Activated T-cell treated with anti-CD3 and anti-CD28 coated beads for 1 hour (primary cell): ENCODE measurements at regions not wholly inside any gene's neighbourhood (a gene's known extent, or its start where the extent isn't known, plus 50 kb on each side); places are given as distances from the start of the nearest gene placed in this dataset.
"Not testable (repeated sequence)": the region's sequence is repeated elsewhere in the genome, so short reads cannot be mapped to it uniquely, and the experiment has no call there.

Source experiments
- DNase-seq: peaks from one replicate; pipeline ENCODE4 v3.0.0-alpha.2; 2020; ENCODE audit warnings: low read depth

- DNase-seq: no peak
These were observed 272.5 kb upstream of the CELF4 start for GRCh38 chr18:37838083-37838482.

GRCh38 chr18:37836071-37836970 is 270.7 kb upstream of the CELF4 start:
- no peak for DNase-seq

DNA sequence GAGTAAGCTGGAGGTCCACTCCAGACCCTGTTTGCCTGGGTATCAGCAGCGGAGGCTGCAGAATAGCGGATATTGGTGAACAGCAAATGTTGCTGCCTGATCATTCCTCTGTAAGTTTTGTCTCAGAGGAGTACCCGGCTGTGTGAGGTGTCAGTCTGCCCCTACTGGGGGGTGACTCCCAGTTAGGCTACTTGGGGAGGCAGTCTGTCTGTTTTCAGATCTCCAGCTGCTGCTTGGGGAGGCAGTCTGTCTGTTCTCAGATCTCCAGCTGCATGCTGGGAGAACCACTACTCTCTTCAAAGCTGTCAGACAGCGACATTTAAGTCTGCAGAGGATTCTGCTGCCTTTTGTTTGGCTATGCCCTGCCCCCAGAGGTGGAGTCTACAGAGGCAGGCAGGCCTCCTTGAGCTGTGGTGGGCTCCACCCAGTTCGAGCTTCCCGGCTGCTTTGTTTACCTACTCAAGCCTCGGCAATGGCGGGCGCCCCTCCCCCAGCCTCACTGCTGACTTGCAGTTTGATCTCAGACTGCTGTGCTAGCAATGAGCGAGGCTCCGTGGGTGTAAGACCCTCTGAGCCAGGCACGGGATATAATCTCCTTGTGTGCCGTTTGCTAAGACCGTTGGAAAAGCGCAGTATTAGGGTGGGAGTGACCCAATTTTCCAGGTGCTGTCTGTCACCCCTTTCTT is 266.6 kb upstream of the CELF4 start:
- DNase-seq: not testable (repeated sequence)

GRCh38 chr18:37812961-37813360 is 247.4 kb upstream of the CELF4 start:
- DNase-seq: no peak

- DNase-seq: no peak
These were observed 240.3 kb upstream of the CELF4 start for GRCh38 chr18:37805773-37806404.

DNA sequence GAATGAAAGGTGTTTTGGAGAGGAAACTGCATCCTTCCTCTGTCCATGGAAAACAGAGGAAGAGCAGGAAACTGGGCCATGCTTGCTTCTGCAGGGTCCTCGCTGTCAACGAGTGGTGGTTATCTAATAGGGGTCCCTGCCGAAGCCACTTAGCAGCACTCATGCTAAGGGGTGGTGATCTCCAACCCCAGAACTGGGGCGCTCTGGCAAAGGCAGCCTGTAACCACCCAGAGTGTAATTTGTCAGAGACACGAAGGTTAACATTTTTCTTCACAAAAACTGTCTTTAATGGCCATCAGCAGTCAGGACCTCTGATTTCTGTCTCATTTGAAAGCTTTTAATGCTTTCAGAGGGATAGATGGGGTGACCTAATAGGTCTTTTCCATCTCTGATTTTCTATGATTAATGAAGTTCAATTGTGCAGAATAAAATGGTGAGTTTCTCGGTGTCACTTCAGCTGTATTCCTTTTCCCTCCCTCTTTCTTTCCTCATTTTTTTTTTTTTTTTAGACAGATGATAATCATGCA is 231.3 kb upstream of the CELF4 start:
- DNase-seq: no peak

DNA sequence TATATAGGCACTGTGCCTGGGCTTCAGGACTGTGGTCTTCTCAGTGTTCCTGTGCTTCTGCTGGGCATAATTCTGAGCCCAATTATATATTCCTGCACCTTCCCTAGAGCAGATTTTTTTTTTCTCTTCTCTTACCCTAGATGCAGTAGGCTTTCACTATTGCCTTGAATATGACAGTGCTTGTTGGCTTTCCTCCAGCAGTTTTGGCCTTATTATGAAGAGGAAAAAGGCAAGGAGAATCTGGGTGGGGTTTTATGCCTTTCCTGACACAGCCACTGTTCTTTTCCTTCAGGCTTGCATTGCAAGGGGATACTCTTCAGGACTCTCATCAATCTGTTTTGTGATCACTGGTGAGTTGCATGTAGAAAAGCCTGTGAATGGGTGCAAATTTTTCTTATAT is 221.9 kb upstream of the CELF4 start:
- no peak for DNase-seq

DNA sequence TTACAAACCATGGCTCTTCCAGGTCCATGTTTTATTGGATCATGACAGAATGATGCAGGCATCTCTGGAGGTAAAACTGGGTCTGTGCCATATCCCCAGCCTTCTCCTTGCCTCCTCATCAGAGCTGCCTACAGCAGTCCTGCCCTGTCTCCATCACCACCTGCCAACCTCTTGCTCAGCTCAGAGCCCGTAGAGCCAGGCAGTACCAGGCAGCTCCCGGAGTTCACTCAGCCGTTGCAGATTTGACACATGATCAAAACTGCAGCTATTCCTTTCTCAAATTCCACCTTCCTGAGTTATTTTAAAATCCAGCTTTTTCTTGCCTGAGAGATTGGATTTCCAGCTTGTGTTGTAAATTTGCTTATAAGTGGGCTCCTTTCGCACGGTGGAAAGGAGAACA is 218.2 kb upstream of the CELF4 start:
- DNase-seq: no peak

- no peak for DNase-seq
These were observed 213.6 kb upstream of the CELF4 start for GRCh38 chr18:37779220-37779619.

GRCh38 chr18:37778417-37779165 is 213.0 kb upstream of the CELF4 start:
- DNase-seq: peak; percentile 1

- no peak for DNase-seq
These were observed 204.2 kb upstream of the CELF4 start for GRCh38 chr18:37769826-37770225.

DNA sequence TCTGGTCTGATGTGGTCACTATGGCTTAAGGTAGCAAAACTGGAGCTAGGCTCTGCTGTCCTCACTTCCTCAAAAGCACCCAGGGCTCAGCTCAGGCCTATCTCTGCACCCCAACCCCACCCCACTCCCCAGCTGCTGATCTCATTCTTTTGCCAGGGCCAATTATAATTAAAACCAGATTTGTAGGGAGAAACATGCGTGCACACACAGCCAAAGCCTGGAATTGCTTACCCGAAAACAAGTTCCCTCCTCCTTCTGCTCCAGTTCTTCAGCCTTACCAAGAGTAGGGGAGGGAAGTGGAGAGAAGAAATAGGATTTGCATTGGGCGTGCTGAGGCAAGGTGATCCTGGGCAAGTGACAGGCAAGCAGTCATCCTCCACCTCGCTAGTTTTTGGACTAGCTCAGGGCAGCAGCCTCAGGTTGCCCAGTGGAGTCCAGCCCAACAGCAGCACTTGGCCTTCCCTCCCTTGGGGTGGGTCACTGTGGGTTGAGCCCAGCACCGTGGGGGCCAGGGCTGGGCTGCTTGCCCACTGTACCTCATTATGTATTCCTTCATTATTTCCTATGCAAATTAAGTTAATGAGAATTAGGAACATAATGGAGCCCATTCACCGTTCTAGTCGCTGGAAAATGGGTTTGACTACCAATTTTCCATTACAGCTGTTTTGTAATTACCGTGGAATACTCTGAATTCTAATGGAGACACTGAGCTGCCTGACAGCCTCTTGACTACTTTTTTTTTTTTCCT is 199.1 kb upstream of the CELF4 start:
- no peak for DNase-seq

- no peak for DNase-seq
These were observed 196.6 kb upstream of the CELF4 start for GRCh38 chr18:37762076-37762621.

DNA sequence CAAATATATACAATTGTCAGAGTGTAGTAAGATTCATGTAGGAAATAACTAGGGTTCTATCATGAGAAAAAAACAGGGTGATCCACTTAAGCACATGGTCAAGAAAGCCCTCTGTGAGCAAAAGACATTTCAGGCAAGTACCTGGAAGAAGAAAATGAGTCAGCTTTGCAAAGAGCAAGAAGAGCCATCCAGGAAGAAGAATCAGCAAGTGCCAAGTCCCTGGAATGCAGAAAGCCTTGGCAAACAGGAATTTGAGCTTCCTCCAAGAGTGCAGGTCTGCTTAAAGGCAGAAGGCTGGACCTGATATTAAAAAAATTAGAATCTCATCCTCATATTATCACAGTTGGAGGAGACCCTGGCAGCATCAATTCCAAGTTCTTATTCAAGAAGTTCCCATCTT is 188.5 kb upstream of the CELF4 start:
- DNase-seq: no peak

DNA sequence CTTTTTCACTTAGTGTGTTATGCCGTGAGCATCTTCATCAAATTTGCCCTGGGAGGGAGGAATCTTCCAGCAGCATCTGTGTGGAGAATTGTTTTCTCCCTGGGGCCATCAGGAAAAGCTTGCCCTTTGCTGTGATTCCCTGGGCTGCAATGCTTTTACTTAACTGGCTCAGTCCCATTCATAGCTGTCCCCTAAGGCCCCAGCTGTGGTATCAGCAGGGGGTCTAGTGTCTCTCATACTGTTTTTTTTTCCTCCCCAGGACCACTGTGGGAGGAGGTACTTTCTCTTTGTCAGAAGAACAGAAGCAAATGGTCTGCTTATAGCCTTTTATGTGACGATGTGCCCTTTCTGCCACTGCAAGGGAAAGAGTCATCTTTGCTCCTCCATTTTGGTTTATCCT is 176.8 kb upstream of the CELF4 start:
- DNase-seq: no peak

- DNase-seq: no peak
These were observed 175.5 kb upstream of the CELF4 start for GRCh38 chr18:37741032-37741623.

DNA sequence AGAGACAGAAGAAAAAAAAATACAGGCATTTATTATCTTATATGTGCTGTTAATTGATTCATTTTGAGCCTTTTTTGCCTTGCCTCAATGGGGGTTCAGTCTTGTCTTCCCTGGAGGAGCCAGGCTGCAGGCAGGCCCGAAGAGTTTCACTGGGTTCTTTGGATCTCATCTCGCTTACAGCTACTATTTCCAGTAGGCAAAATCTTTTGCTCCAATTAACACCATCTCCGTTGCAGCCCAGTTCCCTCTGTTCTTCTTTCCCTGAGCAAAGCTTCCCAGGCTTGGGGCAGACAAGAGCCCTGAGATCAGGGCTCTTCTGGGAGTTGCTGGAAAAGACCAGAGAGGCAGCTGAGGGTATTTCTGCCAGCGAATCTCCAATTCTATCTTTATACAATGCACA is 168.8 kb upstream of the CELF4 start:
- DNase-seq: no peak

- no peak for DNase-seq
These were observed 164.1 kb upstream of the CELF4 start for GRCh38 chr18:37729716-37730115.

- no peak for DNase-seq
These were observed 158.6 kb upstream of the CELF4 start for GRCh38 chr18:37724206-37724605.
